Prostate gland (tissue), 2 donors: ENCODE measurements at regions not wholly inside any gene's neighbourhood (a gene's known extent, or its start where the extent isn't known, plus 50 kb on each side); places are given as distances from the start of the nearest gene placed in this dataset.
"Not testable (repeated sequence)": the region's sequence is repeated elsewhere in the genome, so short reads cannot be mapped to it uniquely, and the experiment has no call there.

Experiments used
- DNase-seq: peaks from one replicate; pipeline ENCODE4 v3.0.0-alpha.2; 2019; ENCODE audit warnings: low spot score
- H3K27ac ChIP-seq, 2 donors: fragments of 200-600 bp; sonication (generic); 2 replicates each; pipeline ENCODE4 v1.5.1; 2017 to 2019
- H3K27me3 ChIP-seq: fragments of 200-600 bp; sonication (generic); replicated peaks from 2 replicates; pipeline ENCODE4 v1.5.1; 2019; ENCODE audit not compliant: insufficient read depth
- H3K36me3 ChIP-seq, 2 donors: fragments of 200-600 bp; sonication (generic); 1 replicate in 1 of 2; 2 replicates in 1 of 2; pipeline versions ENCODE4 v1.5.1 to v1.8.1; 2017 to 2019
- H3K4me1 ChIP-seq: fragments of 200-600 bp; sonication (generic); replicated peaks from 2 replicates; pipeline ENCODE4 v1.5.1; 2019
- H3K4me3 ChIP-seq, 2 donors: fragments of 200-600 bp; sonication (generic); 2 replicates each; pipeline ENCODE4 v1.5.1; 2017 to 2019
- H3K9me3 ChIP-seq: fragments of 200-600 bp; sonication (generic); 2 replicates; pipeline ENCODE4 v1.5.1; 2017
- CTCF ChIP-seq, 4 experiments: fragments of 200-600 bp in 2 of 4; fragments of 450-650 bp in 2 of 4; sonication (generic) in 2 of 4; IDR thresholded peaks; 1 replicate in 3 of 4; 2 replicates in 1 of 4; pipeline ENCODE4 v1.5.1; 2016 to 2019; ENCODE audit warnings: antibody characterized with exemption in 4 of 4, mild to moderate bottlenecking in 2 of 4, moderate library complexity in 2 of 4
- POLR2A ChIP-seq: fragments of 450-650 bp; IDR thresholded peaks from one replicate; pipeline ENCODE4 v1.6.1; 2016; ENCODE audit warnings: antibody characterized with exemption, mild to moderate bottlenecking
- POLR2AphosphoS5 ChIP-seq: sonication (generic); formaldehyde crosslinking; IDR thresholded peaks from one replicate; pipeline ENCODE4 v1.6.1; 2017; ENCODE audit warnings: antibody characterized with exemption
- WGBS: methylation state at CpG from one replicate; pipeline ENCODE4 v1.1.5; 2018; 5-methylcytosine and 5-hydroxymethylcytosine counted together
- intact Hi-C: fragments of 100-400 bp; cut with DNase I; formaldehyde crosslinking; loops from one replicate; pipeline ENCODE4 v1.14.2; 2022

- Histone ChIP-seq H3K4me3 (no peak overlapping the region), H3K36me3 (no peaks in the 10 kb centered on the region), H3K27ac (no peak overlapping the region), H3K27me3 (no peaks in the 10 kb centered on the region), H3K4me1 (no peaks in the 10 kb centered on the region), H3K9me3 (no peaks in the 10 kb centered on the region)
- no peak for DNase-seq
- no peak for TF ChIP-seq POLR2A
- TF ChIP-seq CTCF (IDR thresholded peaks at IDR 0.05): no peak
- no peak for TF ChIP-seq POLR2AphosphoS5
- intact Hi-C loops: no loop called here
- 46% methylated on average over 8 of the region's 8 CpGs for WGBS
These were observed 104.2 kb upstream of the ACBD5 start for GRCh38 chr10:27344568-27345454.

GRCh38 chr10:27341001-27341400, 100.4 kb upstream of the ACBD5 start:
- DNase-seq: no peak
- no peaks in the 10 kb centered on the region for H3K9me3 ChIP-seq
- no peaks in the 10 kb centered on the region for H3K27me3 ChIP-seq
- H3K4me3 ChIP-seq: no peak overlapping the region
- TF ChIP-seq CTCF (IDR thresholded peaks at IDR 0.05) (no peak), POLR2AphosphoS5 (no peak), POLR2A (no peak)
- WGBS: 31% methylated on average over 3 of the region's 3 CpGs
- no peaks in the 10 kb centered on the region for H3K36me3 ChIP-seq
- intact Hi-C loops: no loop called here
- H3K27ac ChIP-seq: no peak overlapping the region
- no peaks in the 10 kb centered on the region for H3K4me1 ChIP-seq

GRCh38 chr10:27335246-27335645, 94.6 kb upstream of the ACBD5 start:
- intact Hi-C loops: not testable (repeated sequence)
- WGBS: 67% methylated on average over 3 of the region's 3 CpGs

GRCh38 chr10:27330074-27330473, 89.5 kb upstream of the ACBD5 start:
- H3K36me3 ChIP-seq: no peaks in the 10 kb centered on the region
- no peak overlapping the region for H3K4me3 ChIP-seq
- H3K4me1 ChIP-seq: no peaks in the 10 kb centered on the region
- intact Hi-C loops: no loop called here
- WGBS: 79% methylated on average over 3 of the region's 3 CpGs
- no peak overlapping the region for H3K27ac ChIP-seq
- no peaks in the 10 kb centered on the region for H3K9me3 ChIP-seq
- TF ChIP-seq CTCF (IDR thresholded peaks at IDR 0.05) (no peak), POLR2AphosphoS5 (no peak), POLR2A (no peak)
- no peaks in the 10 kb centered on the region for H3K27me3 ChIP-seq
- no peak for DNase-seq

More at GRCh38 chr10:27335246-27335645, 94.6 kb upstream of the ACBD5 start:
- not testable (repeated sequence) for H3K9me3 ChIP-seq, H3K27me3 ChIP-seq, H3K27ac ChIP-seq, H3K4me3 ChIP-seq, DNase-seq, H3K36me3 ChIP-seq, H3K4me1 ChIP-seq

GRCh38 chr10:27328946-27329345, 88.3 kb upstream of the ACBD5 start:
- no peak for TF ChIP-seq POLR2A
- TF ChIP-seq POLR2AphosphoS5: no peak
- TF ChIP-seq CTCF (IDR thresholded peaks at IDR 0.05): no peak
- Histone ChIP-seq H3K4me1 (no peaks in the 10 kb centered on the region), H3K36me3 (no peaks in the 10 kb centered on the region), H3K27ac (no peak overlapping the region), H3K27me3 (no peaks in the 10 kb centered on the region), H3K9me3 (no peaks in the 10 kb centered on the region), H3K4me3 (no peak overlapping the region)
- WGBS: 86% methylated on average over 1 of the region's 1 CpG
- no peak for DNase-seq
- intact Hi-C loops: no loop called here

- H3K36me3 ChIP-seq, H3K27ac ChIP-seq, H3K9me3 ChIP-seq, DNase-seq, H3K4me1 ChIP-seq, H3K27me3 ChIP-seq, intact Hi-C loops, H3K4me3 ChIP-seq: not testable (repeated sequence)
- 88% methylated on average over 5 of the region's 5 CpGs for WGBS
These were observed 86.2 kb upstream of the ACBD5 start for GRCh38 chr10:27326748-27327147.
